HG03442 (cell line): ENCODE measurements at regions not wholly inside any gene's neighbourhood (a gene's known extent, or its start where the extent isn't known, plus 50 kb on each side); places are given as distances from the start of the nearest gene placed in this dataset.
A peak's percentile ranks its signal among the peaks of the same experiment; 100 is the strongest.
"Not testable (repeated sequence)": the region's sequence is repeated elsewhere in the genome, so short reads cannot be mapped to it uniquely, and the experiment has no call there.

Source experiments
- ATAC-seq: cut with Tn5 transposase; IDR thresholded peaks from one replicate; pipeline ENCODE4 v1.9.1; 2021; ENCODE audit warnings: mild to moderate bottlenecking, moderate library complexity; ENCODE audit not compliant: unreplicated experiment

- no peak for ATAC-seq
Observed at GRCh38 chr1:187936667-187937066, 1107.9 kb downstream of the PLA2G4A start.

GRCh38 chr1:187938092-187938491 is 1109.3 kb downstream of the PLA2G4A start:
- no peak for ATAC-seq

- ATAC-seq, result no peak
Observed at GRCh38 chr1:187942986-187943385, 1114.2 kb downstream of the PLA2G4A start.

GRCh38 chr1:187943606-187944403 is 1115.1 kb downstream of the PLA2G4A start:
- ATAC-seq, result no peak

GRCh38 chr1:187946661-187947060 is 1117.9 kb downstream of the PLA2G4A start:
- not testable (repeated sequence) for ATAC-seq

- ATAC-seq, result no peak
Observed at GRCh38 chr1:187947359-187947758, 1118.6 kb downstream of the PLA2G4A start.

GRCh38 chr1:187948170-187948794 is 1119.5 kb downstream of the PLA2G4A start:
- ATAC-seq, result no peak

GRCh38 chr1:187949567-187949966 is 1120.8 kb downstream of the PLA2G4A start:
- ATAC-seq, result no peak

GRCh38 chr1:187951817-187952216 is 1123.1 kb downstream of the PLA2G4A start:
- ATAC-seq, result no peak

- ATAC-seq, result no peak
Observed at GRCh38 chr1:187952446-187952845, 1123.7 kb downstream of the PLA2G4A start.

GRCh38 chr1:187956975-187957374 is 1128.2 kb downstream of the PLA2G4A start:
- no peak for ATAC-seq

- no peak for ATAC-seq
Observed at GRCh38 chr1:187958207-187958606, 1129.5 kb downstream of the PLA2G4A start.

- ATAC-seq, result no peak
Observed at GRCh38 chr1:187959062-187959461, 1130.3 kb downstream of the PLA2G4A start.

- no peak for ATAC-seq
Observed at GRCh38 chr1:187960125-187960638, 1131.4 kb downstream of the PLA2G4A start.

- ATAC-seq, result no peak
Observed at GRCh38 chr1:187961895-187962294, 1133.1 kb downstream of the PLA2G4A start.

- ATAC-seq, result no peak
Observed at GRCh38 chr1:187971851-187972250, 1143.1 kb downstream of the PLA2G4A start.

GRCh38 chr1:187977298-187977697 is 1148.5 kb downstream of the PLA2G4A start:
- ATAC-seq, result no peak

- ATAC-seq, result no peak
Observed at GRCh38 chr1:187985145-187985896, 1156.6 kb downstream of the PLA2G4A start.

GRCh38 chr1:187985897-187986654 is 1157.3 kb downstream of the PLA2G4A start:
- ATAC-seq, result peak; percentile 72

GRCh38 chr1:187987236-187987776 is 1158.6 kb downstream of the PLA2G4A start:
- peak; percentile 33 for ATAC-seq
